ENCODE measurements at regions not wholly inside any gene's neighbourhood (a gene's known extent, or its start where the extent isn't known, plus 50 kb on each side); places are given as distances from the start of the nearest gene placed in this dataset.

DNA sequence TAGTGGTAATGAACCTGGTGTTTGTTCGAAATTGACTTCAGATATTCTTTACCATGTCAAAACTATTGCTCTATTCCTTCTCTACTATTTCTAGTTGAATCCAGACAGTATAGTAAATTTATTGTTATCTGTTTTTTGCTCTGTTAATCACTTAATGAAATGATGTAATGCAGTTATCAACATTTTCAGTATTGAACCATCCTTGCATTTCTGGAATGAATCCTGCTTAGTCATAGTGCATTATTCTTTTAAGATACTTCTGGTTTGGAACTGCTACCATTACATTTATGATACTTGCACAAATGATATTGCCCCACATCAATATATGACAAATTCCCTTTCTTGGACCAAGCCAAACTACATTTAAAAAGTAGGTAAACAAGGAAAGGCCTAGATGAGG is 554.0 kb upstream of the KLF4 start:
- TF ChIP-seq, protein P1, sequence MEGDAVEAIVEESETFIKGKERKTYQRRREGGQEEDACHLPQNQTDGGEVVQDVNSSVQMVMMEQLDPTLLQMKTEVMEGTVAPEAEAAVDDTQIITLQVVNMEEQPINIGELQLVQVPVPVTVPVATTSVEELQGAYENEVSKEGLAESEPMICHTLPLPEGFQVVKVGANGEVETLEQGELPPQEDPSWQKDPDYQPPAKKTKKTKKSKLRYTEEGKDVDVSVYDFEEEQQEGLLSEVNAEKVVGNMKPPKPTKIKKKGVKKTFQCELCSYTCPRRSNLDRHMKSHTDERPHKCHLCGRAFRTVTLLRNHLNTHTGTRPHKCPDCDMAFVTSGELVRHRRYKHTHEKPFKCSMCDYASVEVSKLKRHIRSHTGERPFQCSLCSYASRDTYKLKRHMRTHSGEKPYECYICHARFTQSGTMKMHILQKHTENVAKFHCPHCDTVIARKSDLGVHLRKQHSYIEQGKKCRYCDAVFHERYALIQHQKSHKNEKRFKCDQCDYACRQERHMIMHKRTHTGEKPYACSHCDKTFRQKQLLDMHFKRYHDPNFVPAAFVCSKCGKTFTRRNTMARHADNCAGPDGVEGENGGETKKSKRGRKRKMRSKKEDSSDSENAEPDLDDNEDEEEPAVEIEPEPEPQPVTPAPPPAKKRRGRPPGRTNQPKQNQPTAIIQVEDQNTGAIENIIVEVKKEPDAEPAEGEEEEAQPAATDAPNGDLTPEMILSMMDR (IDR thresholded peaks at IDR 0.05) = no peak
- no peak for TF ChIP-seq POLR2A (IDR thresholded peaks at IDR 0.05)

All from adrenal gland (tissue), 5 donors.